ENCODE measurements at regions not wholly inside any gene's neighbourhood (a gene's known extent, or its start where the extent isn't known, plus 50 kb on each side); places are given as distances from the start of the nearest gene placed in this dataset.
A peak's percentile ranks its signal among the peaks of the same experiment; 100 is the strongest.

DNA sequence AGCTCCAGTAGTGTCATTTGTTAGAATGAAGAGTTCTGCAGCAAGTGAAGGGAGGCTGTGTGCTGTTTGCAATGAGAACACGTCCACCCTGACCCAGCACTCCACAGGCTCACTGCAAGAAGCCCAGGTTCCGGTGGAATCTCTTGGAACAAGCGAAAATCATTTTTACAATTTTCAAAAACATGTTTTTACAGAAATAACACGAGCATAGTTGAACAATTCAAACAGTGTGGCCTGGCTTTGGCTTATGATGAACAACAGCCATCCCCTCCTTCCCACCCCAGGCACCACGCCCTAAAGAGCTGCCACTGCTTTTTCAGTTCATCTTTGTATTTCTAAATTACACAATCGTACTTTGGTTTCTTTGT is 59.5 kb upstream of the KY start:
- 69% methylated on average over 4 of the region's 6 CpGs; no CpG with 5 or more reads in 1 of the 2 experiments for WGBS, 2 experiments (ENCODE audit: extremely low coverage in 2 of 2, insufficient read length in 1 of 2)

More for the DNA sequence above, 59.5 kb upstream of the KY start:
- Histone ChIP-seq H4K5ac (ENCODE audit: low read depth, low read length) (no peak overlapping the region), H2AK9ac (replicated peaks; ENCODE audit: low read depth, low read length, poor library complexity) (no peak overlapping the region), H3K4me1 (ENCODE audit: control insufficient read depth, insufficient read depth, low read length) (no peaks in the 10 kb centered on the region), H2BK20ac (ENCODE audit: low read depth, low read length) (no peak overlapping the region), H2BK5ac (ENCODE audit: low read depth, low read length, poor library complexity, severe bottlenecking) (no peak overlapping the region), H3K9me3 (ENCODE audit: control insufficient read depth, insufficient read depth, low read length) (no peaks in the 10 kb centered on the region), H3K9ac (ENCODE audit: low read depth, low read length) (no peak overlapping the region), H3K4me3 (ENCODE audit: insufficient read depth, low read depth, low read length) (no peak overlapping the region), H3K36me3 (ENCODE audit: control insufficient read depth, insufficient read depth, low read length) (no peaks in the 10 kb centered on the region), H3K14ac (replicated peaks; ENCODE audit: low read depth, low read length) (no peak overlapping the region), H4K20me1 (ENCODE audit: insufficient read depth, low read length) (no peaks in the 10 kb centered on the region), H2BK120ac (ENCODE audit: low read depth, low read length) (no peak overlapping the region), H2BK15ac (ENCODE audit: low read depth, low read length) (no peak overlapping the region), H3K4me2 (ENCODE audit: low read depth, low read length) (no peak overlapping the region), H3K56ac (ENCODE audit: extremely low read depth, insufficient read depth, low read length) (no peak overlapping the region), H3K27me3 (ENCODE audit: control insufficient read depth, insufficient read depth, low read length) (no peaks in the 10 kb centered on the region), H3K79me1 (ENCODE audit: low read depth in 1 of 2, low read length in 2 of 2) (no peaks in the 10 kb centered on the region), H4K8ac (ENCODE audit: low read depth in 2 of 2, low read length in 2 of 2) (no peak overlapping the region), H3K27ac (ENCODE audit: insufficient read depth, low read length) (no peak overlapping the region), H3K4ac (ENCODE audit: low read depth, low read length) (no peak overlapping the region), H3K18ac (ENCODE audit: low read depth, low read length) (no peak overlapping the region), H3K9me1 (ENCODE audit: insufficient read depth, low read length) (peaks cover 8% of the 10 kb centered on the region; the same call in 1 of the 2 replicates), H4K91ac (ENCODE audit: insufficient read depth, low read depth, low read length) (no peak overlapping the region), H3K23ac (ENCODE audit: low read depth, low read length) (no peak overlapping the region), H2AFZ (replicated peaks; ENCODE audit: low read length, poor library complexity) (peak overlapping the region; percentile 47), H2AK5ac (ENCODE audit: low read depth, low read length) (no peak overlapping the region)
- intact Hi-C loops (cut with micrococcal nuclease) = no loop called here
- DNase-seq = no peak
- ATAC-seq (ENCODE audit: low read depth) = no peak
- CTCF ChIA-PET = interaction anchor here (0.7 kb wide), 1 partner anchor 13 kb away, joined by 4 read pairs; no protein-coding TSS in a partner anchor
- dilution Hi-C loops (cut with HindIII; ENCODE audit: low sequenced_read_pairs, unreplicated experiment) = no loop called here
- POLR2A ChIA-PET (ENCODE audit: unreplicated experiment) = no interaction called here
- in situ Hi-C loops (cut with MboI; ENCODE audit: low sequenced_read_pairs) = no loop called here
- no TSS peak for BruUV-seq (replicated peaks)
- TF ChIP-seq MAZ (IDR thresholded peaks at IDR 0.05; ENCODE audit: borderline replicate concordance, low read depth, low read length) (no peak), RFX5 (IDR thresholded peaks at IDR 0.05; ENCODE audit: low read depth, low read length) (no peak), CEBPB (IDR thresholded peaks at IDR 0.05; ENCODE audit: low read depth, low read length) (no peak), BHLHE40 (IDR thresholded peaks at IDR 0.05; ENCODE audit: low read depth, low read length) (no peak), CHD1 (IDR thresholded peaks at IDR 0.05; ENCODE audit: low read depth, low read length) (no peak), MAFK (IDR thresholded peaks at IDR 0.05; ENCODE audit: low read depth, low read length) (no peak), RAD21 (IDR thresholded peaks at IDR 0.05; ENCODE audit: low read length) (no peak), POLR2A (IDR thresholded peaks at IDR 0.05; ENCODE audit: low read depth, low read length) (no peak), RCOR1 (IDR thresholded peaks at IDR 0.05; ENCODE audit: insufficient replicate concordance, low read length) (no peak), MXI1 (IDR thresholded peaks at IDR 0.05; ENCODE audit: borderline replicate concordance, low read depth, low read length) (no peak), SMC3 (IDR thresholded peaks at IDR 0.05; ENCODE audit: low read depth, low read length) (no peak), NFE2L2 (IDR thresholded peaks at IDR 0.05; ENCODE audit: low read depth, low read length) (no peak)
- TF ChIP-seq, protein P1, sequence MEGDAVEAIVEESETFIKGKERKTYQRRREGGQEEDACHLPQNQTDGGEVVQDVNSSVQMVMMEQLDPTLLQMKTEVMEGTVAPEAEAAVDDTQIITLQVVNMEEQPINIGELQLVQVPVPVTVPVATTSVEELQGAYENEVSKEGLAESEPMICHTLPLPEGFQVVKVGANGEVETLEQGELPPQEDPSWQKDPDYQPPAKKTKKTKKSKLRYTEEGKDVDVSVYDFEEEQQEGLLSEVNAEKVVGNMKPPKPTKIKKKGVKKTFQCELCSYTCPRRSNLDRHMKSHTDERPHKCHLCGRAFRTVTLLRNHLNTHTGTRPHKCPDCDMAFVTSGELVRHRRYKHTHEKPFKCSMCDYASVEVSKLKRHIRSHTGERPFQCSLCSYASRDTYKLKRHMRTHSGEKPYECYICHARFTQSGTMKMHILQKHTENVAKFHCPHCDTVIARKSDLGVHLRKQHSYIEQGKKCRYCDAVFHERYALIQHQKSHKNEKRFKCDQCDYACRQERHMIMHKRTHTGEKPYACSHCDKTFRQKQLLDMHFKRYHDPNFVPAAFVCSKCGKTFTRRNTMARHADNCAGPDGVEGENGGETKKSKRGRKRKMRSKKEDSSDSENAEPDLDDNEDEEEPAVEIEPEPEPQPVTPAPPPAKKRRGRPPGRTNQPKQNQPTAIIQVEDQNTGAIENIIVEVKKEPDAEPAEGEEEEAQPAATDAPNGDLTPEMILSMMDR (conservative IDR thresholded peaks at IDR 0.05; ENCODE audit: low read depth, low read length) = no peak
- TF ChIP-seq, protein P2, sequence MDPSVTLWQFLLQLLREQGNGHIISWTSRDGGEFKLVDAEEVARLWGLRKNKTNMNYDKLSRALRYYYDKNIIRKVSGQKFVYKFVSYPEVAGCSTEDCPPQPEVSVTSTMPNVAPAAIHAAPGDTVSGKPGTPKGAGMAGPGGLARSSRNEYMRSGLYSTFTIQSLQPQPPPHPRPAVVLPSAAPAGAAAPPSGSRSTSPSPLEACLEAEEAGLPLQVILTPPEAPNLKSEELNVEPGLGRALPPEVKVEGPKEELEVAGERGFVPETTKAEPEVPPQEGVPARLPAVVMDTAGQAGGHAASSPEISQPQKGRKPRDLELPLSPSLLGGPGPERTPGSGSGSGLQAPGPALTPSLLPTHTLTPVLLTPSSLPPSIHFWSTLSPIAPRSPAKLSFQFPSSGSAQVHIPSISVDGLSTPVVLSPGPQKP (IDR thresholded peaks at IDR 0.05; ENCODE audit: borderline replicate concordance, low read depth, low read length) = no peak
- TF ChIP-seq, protein P3, sequence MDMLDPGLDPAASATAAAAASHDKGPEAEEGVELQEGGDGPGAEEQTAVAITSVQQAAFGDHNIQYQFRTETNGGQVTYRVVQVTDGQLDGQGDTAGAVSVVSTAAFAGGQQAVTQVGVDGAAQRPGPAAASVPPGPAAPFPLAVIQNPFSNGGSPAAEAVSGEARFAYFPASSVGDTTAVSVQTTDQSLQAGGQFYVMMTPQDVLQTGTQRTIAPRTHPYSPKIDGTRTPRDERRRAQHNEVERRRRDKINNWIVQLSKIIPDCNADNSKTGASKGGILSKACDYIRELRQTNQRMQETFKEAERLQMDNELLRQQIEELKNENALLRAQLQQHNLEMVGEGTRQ (IDR thresholded peaks at IDR 0.05; ENCODE audit: low read depth, low read length) = no peak

All from IMR-90 (cell line).